Astrocyte of the hippocampus (primary cell): ENCODE measurements at regions not wholly inside any gene's neighbourhood (a gene's known extent, or its start where the extent isn't known, plus 50 kb on each side); places are given as distances from the start of the nearest gene placed in this dataset.

Experiments
- DNase-seq: peaks from one replicate; pipeline ENCODE4 v3.0.0; 2011; ENCODE audit warnings: low read depth, low spot score

DNA sequence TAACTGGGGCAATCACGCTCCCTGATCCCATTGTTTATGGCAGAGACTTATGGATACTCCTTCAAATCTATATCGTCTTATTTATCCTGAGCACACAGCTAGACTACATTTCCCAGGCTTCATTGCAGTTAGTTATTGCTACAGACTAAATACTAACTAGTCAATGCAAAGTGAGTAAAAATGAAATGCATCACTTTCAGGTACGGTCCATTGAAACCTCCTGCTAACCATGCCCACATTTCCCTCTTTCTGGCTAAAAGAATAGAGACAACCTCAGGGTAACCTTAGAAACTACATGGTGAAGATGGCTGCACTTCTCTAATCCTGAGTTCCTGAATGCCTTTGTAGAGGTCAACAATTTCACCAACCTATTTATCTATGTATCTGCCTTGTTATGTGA, 437.4 kb downstream of the EPHA4 start:
- DNase-seq: no peak

DNA sequence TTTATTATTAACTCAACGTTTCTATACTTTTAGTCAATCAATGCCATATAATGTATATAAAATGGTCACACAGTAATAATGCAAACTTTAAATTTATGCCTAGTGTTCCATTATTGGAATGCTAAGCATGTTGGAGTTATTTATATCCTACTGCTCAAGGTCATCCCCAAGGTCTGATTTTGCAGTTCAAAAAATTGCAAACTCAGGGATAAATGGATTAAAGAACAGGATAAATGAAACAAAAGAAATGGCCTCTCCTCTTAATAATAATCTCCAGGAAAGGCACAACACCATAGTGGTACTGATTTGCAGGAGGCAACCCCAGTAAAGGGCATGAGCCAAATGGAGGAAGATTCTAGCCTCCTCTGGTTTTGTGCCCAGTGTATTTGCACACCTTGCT, 436.4 kb downstream of the EPHA4 start:
- no peak for DNase-seq

DNA sequence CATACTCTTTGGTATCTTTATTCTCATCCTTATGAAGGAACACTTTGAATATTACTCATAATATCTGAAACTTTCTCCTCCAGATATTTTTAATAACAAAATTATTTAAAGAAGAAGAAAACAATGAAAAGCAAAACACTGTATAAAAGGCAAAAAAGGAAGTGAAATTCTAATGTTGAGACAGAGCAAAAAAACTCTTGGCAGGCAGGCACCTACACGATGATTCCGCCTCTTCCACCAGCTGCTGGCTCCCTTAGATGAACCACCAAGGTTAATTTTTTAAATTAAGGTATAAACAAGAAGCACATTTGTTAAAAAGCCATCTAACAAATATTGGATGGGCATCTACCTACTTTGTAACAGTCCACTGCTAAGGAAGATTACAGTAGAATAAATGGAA, 434.7 kb downstream of the EPHA4 start:
- DNase-seq: no peak

- DNase-seq: no peak
These were observed 429.8 kb downstream of the EPHA4 start for GRCh38 chr2:221142341-221142740.

- DNase-seq: no peak
These were observed 428.9 kb downstream of the EPHA4 start for GRCh38 chr2:221143231-221143630.

GRCh38 chr2:221144909-221145308, 427.2 kb downstream of the EPHA4 start:
- DNase-seq: no peak

DNA sequence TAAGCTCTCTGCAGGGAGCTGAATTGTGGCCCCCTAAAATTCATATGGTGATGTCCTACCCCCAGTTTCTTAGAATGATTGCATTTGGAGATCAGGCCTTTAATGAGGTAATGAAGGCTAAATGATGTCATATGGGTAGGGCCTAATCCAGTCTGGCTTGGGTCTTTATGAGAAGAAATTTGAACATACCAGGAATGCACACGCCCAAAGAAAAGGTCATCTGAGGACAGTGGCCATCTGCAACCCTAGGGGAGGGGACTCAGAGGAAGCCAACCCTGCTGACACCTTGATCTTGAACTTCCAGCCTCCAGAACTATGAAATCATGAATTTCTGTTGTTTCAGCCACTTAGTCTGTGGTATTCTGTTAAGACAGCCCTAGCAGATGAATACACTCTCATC, 426.7 kb downstream of the EPHA4 start:
- no peak for DNase-seq

- DNase-seq: no peak
These were observed 418.9 kb downstream of the EPHA4 start for GRCh38 chr2:221153226-221153625.

DNA sequence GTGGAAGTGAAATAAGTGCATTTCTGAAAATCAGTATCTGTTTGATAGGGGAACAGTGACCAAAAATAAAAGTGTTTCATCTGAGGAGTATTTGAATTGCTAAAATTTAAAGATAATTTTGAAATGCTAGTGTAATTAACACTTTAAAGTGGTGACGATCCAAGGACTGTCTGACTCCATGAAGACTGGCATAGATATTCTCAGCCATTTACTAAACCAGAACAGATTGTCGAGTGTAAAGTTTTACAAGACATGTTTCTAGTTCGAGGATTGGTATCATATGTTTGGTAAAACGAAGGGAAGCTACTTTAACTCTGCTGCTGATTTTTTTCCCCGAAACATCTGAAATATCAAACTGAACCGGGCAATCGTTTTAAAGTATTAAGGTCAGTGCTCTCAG, 417.9 kb downstream of the EPHA4 start:
- no peak for DNase-seq

GRCh38 chr2:221156062-221156734, 415.9 kb downstream of the EPHA4 start:
- DNase-seq: no peak

DNA sequence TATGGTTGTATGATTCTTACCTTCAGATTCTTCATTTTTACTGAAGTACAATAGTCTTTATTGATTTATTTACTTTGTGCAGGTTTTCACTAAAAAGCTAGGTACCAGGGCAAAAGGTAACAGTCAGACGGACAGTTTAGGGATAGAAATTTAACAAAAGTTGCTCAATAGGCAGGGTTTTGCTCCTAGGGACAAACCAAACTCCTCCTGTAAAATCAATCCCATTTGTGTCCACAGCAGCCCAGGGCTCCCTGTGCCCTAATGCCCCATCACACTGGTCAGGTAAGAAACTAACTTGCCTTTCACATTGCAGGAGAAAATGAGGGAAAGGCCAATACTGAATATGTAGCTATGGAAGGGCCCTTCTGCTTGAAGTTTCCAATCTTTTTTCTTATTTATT, 410.9 kb downstream of the EPHA4 start:
- DNase-seq: no peak

- no peak for DNase-seq
These were observed 405.8 kb downstream of the EPHA4 start for GRCh38 chr2:221166292-221166691.

GRCh38 chr2:221167561-221167960, 404.5 kb downstream of the EPHA4 start:
- DNase-seq: no peak

DNA sequence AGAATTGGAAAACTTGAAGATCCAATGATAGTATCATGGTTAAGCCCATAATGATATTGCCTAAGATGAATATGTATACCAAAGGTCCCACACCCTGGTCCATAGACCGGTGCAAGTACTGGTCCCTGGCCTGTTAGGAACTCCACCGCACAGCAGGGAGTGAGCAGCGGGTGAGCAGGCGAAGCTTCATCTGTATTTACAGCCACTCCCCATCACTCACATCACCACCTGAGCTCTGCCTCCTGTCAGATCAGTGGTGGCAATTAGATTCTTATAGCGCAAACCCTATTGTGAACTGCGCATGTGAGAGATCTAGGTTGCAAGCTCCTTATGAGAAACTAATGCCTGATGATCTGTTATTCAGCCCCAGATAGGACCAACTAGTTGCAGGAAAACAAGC, 402.4 kb downstream of the EPHA4 start:
- DNase-seq: no peak

DNA sequence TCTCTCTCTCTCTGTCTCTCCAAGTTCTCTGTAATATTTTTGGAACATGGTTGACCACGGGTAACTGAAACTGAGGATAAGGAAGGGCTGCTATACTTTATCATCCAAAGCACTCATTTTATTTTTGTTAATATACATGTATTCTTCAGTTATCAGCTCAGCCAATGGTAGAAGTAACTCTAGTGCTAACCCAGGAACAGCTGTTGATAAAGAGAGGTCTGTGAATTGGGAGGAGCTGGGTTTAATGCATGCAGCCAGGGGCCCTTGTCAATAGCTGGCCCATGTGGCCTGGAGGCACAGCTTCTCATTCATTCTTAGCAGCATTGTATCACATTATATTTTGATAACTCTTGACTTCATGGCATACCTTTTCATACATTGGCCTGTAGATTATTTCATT, 401.6 kb downstream of the EPHA4 start:
- no peak for DNase-seq

DNA sequence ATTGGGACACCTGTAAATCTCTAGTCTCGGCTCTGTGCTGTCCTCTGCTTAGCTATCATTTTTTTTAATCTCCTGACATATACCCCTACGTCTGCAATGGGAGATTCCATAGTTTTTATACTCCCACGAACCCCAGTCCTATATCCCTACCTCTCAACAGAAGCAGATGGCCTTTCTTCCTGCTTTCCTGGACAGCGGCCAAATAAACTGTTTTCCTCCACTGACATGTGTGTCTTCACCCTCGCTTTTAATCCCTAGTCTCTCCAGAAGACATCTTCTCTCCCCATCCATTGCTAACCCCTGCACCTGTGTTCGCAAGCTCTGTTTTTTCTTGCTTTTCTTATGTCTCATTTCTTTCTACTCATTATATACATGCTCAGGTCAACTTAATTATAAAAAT, 395.4 kb downstream of the EPHA4 start:
- no peak for DNase-seq

DNA sequence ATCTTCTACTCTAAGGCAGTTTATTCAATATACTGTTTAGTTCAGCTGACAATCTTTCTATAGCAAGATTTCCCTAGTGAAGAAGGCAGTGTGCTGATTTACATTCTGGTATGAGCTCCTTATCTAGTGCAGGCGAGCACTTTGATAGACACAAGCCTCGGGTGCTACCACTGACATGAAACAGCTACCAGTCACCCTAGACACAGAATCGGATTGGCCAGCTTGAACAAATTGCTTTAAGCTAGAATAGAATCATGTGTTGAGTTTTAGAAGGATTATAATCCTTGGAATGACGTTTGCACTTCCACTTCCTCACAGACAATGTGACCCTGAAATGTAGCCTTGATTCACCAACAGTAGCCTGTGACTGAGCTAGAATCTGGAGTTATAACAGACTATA, 394.0 kb downstream of the EPHA4 start:
- no peak for DNase-seq

DNA sequence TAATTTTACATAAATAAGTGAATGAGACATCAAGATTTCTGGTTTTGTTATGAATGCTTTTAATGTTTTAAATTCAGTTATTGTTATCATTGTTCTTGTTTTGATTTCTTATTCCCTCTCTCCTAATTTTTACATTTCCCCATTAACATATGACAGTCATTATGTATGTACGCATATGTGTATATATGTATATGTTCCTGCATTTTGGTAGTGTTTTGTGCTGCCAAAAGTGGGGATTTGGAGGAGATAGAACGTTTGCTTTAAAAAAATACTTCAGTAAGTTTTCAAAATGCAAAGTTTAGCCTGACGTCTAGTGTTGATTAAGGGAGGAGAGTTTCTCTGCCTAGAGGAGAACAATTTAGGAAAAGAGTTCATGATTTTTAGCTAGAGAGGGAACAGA, 385.2 kb downstream of the EPHA4 start:
- DNase-seq: no peak

GRCh38 chr2:221189431-221190067, 382.6 kb downstream of the EPHA4 start:
- DNase-seq: no peak

DNA sequence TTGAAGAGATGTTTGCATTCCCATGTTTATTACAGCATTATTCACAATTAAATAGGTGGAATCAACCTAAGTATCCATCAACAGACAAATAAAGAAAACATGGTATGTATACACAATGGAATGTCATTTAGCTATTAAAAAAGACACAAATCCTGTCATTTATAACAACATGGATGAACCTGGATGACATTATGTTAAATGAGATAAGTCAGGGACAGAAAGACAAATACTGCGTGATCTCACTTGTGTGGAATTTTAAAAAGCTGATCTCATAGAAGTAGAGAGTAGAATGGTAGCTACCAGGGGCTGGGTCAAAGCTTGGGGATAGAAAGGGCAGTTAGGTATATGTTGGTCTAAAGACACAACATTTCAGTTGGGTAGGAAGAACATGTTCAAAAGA, 376.3 kb downstream of the EPHA4 start:
- DNase-seq: no peak

DNA sequence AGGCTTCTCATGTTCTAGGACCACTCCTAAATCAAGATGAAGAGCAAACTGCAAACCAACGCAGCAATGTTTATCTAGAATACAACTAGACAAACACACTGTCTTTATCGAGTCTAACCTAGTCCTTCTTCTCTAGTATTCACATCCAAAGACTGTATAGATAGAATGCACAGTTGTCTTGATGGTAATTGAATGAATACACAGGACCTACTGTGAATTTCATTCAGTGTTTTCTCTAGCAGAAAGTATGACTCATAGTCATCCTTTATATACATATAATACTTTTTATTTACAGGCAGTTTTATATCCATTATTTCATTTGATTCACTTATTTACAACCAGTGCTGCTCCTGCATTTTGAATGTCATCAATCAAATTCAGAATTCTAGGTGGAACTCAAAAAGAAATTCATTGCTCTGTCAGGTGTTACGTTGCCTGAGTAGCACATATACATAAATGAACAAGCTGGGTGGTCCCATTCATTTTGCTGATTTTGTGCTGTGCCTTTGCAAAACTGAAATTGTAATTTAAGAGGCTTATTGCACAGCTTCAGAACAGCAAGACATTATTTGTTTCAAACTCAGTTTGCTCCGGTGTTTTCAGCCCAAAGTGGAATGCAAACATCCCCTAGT, 374.8 kb downstream of the EPHA4 start:
- DNase-seq: no peak

GRCh38 chr2:221198309-221198708, 373.8 kb downstream of the EPHA4 start:
- DNase-seq: no peak

DNA sequence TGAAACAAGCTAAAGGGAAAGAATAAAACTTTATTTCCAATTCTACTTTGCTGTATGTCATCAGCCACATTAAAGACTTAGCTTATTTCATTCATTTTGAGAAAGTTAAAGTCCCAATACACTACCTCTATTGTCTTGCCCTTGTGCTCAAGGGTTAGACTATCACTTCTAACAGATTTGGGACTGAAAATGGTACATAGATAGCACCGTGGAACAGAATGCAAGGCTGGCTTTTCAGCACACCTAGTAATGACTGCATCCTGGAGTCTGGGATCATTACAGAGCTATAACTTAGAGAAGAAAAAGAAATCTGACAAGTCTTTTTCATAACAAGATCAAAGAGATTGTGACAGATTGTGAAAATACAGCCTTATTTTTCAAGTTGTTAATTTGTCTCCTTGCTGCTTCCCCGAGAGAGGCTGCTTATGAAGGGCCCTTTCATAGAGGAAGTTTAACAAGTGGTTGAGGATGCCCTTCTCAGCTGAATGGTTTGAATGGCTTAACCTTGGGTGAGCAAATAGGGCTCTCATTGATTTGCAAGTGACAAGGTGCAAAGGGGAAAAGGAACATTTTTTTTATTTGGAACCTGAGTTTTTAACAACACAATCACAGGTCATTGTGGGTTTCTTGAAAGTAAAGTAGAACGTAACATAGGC, 371.8 kb downstream of the EPHA4 start:
- no peak for DNase-seq
